HG02885 (cell line): ENCODE measurements at regions not wholly inside any gene's neighbourhood (a gene's known extent, or its start where the extent isn't known, plus 50 kb on each side); places are given as distances from the start of the nearest gene placed in this dataset.
"Not testable (repeated sequence)": the region's sequence is repeated elsewhere in the genome, so short reads cannot be mapped to it uniquely, and the experiment has no call there.

ENCODE experiments used
- ATAC-seq: cut with Tn5 transposase; IDR thresholded peaks from one replicate; pipeline ENCODE4 v1.9.1; 2021; ENCODE audit warnings: mild to moderate bottlenecking; ENCODE audit not compliant: unreplicated experiment, poor library complexity

DNA sequence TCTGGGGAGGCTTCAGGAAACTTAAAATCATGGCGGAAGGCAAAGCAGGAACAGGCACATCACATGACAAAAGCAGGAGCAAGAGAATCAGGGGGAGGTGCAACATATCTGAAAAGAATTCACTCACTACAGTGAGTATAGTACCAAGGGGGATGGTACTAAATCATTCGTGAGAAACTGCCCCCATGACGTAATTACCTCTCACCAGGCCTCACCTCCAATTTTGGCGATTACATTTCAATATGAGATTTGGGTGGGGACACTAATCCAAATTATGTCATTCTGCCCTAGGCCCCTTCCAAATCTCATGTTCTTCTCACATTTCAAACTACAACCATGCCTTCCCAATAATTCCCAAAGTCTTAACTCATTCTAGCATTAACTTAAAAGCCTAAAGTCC lies 740.8 kb upstream of the SOX11 start:
- ATAC-seq = no peak

DNA sequence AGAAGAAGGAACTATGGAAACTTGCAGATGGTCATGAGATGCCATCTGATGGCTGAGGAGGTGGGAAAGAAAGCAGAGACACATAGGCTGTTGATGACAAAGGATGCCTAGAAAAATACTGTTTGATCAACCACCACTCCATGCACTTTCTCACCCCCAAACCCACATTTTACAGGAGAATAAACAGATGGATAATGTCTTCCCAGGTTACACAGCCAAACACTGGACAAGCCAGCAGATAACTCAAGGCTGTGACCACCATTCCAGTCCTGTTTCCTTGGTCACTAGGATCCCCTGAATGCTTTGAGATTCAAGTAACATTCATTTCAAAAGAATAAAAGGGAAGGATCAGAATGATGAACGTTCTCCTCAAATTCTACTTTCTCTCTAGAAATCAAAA lies 733.0 kb upstream of the SOX11 start:
- no peak for ATAC-seq

DNA sequence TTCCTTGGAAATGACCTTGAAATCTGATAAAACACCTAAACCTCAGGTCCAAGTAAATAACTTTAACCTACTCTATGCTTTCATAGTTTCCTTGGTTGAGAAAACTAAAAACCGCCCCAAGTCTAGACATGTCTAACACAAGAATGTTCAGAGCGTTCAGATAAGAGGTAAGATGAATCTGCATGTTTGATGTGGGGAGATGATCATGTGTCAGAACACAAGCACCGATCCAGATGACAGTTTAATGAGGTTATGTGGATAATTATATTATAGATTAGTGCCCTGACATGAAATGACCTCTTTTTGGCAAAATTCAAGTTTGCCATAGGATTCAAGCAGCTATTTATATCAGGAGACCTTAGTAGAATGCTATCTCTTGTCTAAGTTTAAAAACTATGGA lies 729.8 kb upstream of the SOX11 start:
- ATAC-seq = no peak

DNA sequence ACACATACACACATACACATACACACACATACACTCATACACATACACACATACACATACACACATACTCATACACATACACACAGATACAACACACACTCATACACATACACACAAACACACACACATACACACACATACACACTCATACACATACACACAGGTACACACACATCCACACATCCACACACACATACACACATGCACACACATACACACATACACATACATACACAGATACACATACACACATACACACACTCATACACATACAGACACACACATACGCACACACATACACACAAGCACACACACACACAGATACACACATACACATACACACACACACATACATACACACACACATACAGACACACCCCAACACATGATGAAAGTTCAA lies 729.1 kb upstream of the SOX11 start:
- no peak for ATAC-seq

DNA sequence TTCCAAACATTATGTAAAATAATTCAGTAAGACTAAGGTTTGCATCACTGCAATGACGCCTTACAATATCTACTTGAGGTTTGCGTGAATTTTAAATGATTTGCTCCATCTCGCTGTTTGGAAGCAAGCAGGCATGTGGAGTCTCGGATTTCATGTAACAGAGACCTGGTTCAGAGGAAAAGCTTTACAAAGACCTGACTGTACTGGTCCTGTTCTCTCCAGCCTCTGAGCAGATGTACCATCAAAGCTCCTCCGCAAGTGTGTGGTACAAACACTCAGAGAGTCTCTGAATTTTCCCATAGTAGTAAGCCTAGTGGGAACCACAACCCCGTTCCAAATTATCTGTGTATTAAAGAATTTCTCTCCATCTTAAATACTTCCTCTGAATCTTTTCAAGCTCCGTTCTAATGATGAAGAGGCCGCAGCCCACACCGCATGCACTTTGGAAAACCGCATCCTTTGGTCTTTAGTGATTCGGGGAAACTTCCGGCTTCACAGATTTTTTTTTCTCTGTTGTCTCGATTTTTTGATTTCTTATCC lies 728.1 kb upstream of the SOX11 start:
- ATAC-seq = no peak

DNA sequence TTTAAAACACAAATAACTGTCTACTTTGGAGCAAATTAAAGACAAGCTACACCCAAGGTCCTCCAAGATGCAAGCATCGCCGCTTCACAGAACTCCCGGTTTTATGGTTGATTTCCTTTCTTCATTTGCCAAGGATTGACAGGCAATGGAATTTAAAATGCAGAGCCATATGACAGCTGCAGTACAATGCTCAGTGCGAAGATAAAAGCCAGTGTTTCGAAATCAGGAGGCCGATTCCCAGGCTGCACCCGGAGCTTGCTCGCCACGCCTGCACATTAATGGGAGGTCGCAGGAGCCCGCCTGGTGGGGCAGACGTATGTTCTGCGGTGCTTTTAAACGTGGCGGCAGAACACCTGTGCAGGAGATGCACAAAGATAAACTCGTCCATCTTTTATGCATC lies 727.6 kb upstream of the SOX11 start:
- ATAC-seq = no peak

DNA sequence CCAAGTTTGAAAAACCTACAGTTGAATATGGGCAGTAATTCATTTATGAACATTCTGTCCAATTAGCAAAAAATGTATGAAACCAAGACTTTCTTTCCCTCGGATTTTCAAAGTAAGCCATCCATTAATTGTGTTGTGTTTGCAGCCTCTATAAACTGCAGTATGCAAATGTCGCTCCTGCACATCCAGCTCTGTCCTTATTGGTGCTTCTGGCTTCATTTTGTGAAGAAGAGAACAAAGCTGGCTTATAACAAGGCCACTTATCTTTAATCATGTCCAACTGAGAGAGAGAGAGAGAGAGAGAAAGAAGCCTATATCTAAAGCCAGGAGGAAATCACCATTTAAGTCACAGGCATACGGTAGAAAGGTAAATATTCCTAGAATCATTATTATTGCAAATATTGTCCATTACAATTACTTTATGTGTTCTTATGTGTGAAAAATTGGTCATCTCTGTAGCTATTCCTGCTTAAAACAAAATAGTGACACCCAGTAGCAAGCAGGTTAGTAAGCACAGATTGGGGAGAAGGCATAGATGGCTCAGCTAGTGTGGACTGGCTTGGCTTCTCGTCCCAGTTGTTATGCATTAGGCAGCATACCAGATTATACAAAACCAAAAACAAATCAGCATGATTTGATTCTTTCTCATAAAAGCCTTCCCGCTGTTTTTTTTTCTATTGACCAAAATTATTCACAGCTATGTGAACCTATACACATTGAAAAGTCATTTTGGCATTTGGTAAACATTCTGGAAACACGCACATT lies 726.4 kb upstream of the SOX11 start:
- ATAC-seq = no peak

DNA sequence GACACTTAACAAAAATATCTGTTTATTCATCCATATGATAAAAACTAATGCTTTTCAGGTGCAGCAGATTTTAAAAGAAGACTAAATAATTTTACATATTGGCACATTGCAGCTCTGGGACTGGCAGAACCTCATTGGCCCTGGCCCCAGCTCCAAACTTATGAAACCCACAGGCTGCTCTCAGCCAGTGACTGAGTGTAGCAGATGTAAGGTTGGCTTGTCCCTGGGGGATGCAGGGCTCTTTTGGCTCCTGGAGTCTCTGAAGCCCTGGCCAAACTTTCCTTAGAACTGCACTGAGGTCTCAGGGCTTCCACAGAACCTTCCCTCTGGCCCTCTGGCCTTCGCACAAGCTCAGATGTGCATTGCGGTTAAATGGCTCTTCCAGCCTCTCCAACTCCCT lies 725.0 kb upstream of the SOX11 start:
- ATAC-seq = no peak

DNA sequence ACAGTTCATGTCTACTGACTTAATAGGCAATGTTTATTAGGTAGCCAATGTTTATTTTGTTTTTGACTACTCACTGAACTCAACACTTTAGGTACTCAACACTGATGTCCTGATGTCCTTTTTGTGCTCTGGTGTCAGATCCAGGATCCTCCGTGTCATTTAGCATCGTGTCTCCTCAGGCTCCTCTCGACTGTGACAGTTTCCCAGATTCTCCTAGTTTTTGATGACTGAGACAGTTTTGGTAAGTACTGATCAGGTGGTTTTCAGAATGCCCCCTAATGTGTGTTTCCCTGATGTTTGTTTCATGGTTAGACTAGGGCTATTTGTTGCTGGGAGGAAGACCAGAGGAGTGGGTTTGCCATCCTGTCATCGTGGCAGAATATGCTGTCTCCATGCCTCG lies 719.7 kb upstream of the SOX11 start:
- no peak for ATAC-seq

DNA sequence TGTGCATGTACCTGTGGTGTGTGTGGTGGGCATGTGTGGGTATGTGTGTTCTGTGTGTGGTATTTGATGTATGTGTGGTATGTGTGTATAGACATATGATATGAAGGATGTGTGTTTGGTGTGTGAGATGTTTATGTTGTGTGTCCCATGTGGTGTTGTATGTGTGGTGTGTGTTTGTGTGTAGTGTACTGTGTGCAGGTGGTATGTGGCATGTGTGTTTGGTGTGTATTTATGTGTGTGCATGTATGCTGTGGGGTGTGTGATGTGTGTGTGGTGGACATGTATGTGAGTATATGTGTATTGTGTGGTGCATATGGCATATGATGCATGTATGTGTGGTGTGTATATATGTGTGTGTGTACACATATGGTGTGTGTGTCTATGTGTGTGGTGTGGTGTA lies 718.8 kb upstream of the SOX11 start:
- no peak for ATAC-seq

DNA sequence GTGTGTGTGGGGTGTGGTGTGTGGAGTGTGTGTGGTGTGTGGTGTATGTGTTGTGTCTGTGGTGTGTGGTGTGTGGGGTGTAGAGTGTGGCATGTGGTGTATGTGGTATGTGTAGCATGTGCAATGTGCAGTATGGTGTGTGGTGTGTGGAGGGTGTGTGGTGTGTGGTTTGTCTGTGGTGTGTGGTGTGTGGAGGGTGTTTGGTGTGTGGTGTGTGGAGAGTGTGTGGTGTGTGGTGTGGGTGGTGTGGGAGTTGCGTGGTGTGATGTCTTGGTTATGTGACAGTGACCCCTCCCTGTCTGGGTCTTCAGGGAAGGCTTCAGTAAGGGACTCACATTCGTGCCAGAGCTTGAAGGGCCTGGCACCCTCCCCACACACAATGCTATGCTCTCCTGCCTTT lies 718.2 kb upstream of the SOX11 start:
- no peak for ATAC-seq

DNA sequence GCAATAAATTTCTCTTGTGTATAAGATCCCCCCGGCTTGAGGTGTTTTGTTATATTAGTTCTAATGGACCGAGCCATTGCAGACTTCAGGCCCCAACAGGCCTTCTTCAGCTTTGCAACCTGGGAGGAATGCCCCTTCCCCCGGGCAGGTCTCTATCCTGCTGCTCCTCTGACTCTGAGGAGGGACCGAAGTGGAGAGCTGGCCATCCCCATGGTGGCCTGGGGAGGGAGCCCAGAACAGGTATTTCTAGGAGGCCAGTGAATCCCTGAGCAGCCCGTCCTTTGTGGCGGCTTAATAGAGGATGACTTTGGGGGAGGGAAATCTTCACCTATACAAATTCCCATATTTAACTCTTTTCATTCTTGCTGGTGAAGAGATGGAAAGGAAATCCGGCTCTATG lies 715.8 kb upstream of the SOX11 start:
- no peak for ATAC-seq

DNA sequence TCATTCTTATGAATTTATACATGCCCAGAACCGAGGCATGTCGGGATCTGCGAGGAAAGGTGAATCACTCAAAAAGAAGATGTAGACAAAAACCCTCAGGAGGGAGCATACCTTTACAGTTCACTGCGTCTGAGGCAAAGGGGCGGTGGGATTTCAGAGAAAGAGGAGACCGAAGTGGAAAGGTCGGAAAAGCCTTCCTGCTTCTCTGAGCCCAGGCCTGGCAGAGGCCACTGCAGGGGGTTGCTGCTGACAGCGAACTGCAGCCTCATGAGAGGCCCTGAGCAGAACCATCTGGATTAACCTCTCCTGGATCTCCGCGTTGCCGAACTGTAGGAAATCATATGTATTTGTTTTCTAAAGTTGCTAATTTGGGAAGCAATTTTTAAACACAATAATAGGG lies 713.1 kb upstream of the SOX11 start:
- ATAC-seq = no peak

DNA sequence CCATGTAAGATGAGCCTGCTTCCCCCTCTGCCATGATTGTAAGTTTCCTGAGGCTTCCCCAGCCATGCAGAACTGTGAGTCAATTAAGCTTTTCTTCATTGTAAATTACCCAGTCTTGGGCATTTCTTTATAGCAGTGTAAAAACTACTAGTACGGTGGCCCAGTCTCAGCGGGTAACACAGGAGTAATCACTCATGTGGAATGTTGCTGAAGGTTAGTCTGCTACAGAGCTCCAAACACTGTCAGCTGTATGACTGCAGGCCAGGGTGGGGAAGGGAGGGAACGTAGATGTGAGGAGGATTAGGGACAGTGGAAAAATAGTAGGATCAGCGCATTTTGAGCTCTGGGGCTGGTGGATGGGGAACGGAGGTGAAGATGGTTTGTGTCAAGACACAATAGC lies 711.2 kb upstream of the SOX11 start:
- no peak for ATAC-seq

DNA sequence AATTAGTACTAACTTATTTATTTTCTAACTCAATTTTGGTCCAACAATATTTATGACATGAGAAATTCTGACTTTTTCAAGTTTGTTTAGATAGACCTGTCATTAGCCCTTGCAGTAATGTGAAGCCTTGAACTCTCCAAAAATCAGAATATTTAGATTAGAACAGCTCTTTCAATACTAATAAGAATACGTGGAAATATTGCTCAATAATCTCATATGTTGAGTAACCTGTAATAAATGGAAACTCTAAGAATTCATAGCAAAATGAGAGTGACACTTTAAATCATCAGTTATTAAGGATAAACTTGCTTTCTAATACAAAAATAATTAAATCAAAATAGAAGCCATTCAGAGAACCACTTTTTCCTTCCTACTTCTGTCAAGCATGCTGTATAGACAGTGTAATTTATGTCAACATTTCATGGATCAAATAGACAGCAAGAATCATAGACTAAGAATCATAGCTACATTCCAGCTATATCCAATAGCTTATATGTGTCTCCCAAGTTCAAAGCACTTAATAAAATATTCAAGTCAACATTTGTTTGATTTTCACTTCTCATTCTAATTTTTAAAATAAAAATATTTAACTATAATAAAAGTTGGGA lies 710.3 kb upstream of the SOX11 start:
- no peak for ATAC-seq

DNA sequence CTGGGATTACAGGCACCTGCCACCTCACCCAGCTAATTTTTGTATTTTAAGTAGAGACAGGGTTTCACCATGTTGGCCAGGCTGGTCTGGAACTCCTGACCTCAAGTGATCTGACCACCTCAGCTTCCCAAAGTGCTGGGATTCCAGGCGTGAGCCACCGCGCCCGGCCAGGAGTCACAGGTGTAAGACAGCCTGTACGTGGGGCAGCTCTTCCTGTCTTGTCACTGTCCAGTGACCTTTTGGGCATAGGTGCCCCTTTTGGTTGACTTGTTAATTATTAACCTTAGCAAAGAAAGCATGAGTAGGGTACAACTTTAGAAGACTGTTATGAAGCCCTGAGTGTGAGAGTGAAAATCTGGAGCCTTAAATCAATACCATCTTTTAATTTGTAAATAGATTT lies 703.7 kb upstream of the SOX11 start:
- ATAC-seq = not testable (repeated sequence)

DNA sequence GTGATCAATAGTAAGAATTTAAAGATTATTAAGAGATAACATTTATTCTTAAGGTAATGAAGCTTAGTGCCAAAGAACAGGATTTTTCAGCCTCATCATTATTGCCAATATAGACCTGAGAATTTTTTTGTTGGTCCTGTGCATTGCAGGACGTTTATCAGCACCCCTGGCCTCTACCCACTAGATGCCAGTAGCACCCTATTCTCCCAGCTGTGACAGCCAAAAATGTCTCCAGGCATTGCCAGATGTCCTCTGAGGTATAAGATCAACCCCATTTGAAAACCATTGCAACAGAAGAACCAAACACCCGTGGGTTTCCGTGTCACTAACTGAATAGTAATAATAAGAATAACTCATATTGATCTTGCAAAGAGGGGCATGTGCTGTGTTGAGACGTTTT lies 700.0 kb upstream of the SOX11 start:
- ATAC-seq = no peak

DNA sequence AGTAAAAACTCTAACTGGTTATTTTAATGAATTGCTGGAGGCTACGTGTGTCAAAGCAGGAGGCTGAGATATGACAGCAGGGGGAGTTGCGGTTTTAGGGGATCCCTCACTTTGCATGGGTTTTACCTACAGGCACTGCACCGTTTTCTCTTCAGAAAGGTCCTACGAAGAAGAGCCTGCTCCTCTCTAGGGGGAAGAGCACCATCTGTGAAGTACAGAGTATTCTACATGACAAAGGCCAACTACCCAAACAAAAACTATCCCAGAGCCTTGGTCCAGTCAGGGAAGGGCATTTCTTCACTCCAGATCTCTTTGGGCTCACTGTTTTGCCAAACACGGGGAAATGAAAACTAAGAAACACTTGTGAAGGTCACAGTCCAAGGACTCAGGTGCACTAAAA lies 696.7 kb upstream of the SOX11 start:
- no peak for ATAC-seq

DNA sequence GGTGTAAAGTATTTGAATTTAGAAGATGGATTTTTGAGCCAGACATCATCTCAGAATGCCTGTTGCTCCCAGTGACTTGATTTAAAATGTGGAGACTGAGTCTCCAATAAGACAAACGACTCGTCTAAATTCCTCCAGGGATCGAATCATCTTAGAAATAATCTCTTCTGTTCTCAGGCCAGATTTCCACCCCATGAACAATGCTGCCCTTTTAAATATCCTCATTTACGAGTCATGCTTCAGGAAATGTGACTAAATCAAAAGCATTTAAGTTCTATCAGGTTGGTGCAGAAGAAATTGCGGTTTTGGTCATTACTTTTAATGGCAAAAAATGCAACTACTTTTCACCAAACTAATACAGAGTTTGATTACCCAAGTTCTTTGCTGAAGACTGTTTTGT lies 684.6 kb upstream of the SOX11 start:
- no peak for ATAC-seq

DNA sequence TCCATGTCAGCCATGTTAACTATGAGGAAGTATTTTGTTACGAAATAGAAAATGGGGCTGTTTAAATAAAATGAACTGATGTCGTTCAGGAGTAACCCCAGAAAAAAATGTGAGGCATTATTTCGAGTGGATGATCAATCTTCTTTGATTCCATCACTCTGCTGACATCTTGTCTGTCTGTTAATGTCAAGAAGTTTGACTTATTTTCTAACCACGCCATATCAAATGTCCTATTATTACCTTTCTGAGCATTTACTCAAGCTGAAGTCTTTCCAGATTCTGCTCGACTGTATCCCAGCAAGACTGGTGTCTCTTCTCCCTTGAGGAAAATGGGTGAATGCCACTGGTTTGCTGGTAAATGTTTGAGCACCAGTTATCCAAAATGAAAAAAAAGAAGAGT lies 672.9 kb upstream of the SOX11 start:
- no peak for ATAC-seq

DNA sequence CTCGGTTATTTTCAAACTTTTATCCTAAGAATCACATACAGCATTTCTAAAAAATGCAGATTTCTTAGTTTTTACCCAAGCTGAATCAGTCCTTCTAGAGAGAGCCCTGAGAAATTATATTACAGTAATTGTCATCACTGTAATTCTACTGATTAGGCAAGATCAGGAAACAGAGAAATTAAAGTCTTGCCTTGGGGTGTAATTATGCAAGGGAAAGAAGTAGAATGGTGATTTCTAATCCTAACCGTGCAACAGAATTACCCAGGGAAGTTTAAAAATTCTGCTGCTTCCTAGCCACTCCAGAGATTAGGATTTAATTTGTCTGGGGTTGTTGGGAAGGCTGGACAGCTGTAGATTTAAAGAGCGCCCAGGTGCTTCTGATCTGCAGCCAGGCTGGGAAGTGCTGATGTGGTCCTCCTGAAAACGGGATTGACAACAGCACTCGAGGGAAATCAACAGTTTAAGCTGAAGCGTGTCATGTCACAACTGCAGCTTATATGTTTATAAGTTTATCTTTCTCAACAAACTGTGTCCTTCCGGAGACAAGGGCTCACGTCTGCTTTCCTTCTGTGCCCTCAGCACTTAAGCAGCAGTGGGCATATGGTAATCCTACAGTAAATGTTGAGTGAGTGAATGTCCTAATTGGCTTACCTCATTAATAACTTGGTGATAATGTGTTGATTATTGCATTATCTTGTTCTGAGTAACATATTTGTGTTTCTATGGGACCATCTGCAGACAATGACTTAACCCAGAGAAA lies 671.9 kb upstream of the SOX11 start:
- ATAC-seq = no peak
